Heart right ventricle (tissue), 16 donors: ENCODE measurements at regions not wholly inside any gene's neighbourhood (a gene's known extent, or its start where the extent isn't known, plus 50 kb on each side); places are given as distances from the start of the nearest gene placed in this dataset.

ENCODE experiments used
- ATAC-seq, 8 donors: fragments of 200-7000 bp; cut with Tn5 transposase; one replicate each; pipeline ENCODE4 v1.9.1; 2020; ENCODE audit warnings: mild to moderate bottlenecking in 8 of 8, moderate library complexity in 8 of 8, moderate number of reproducible peaks in 1 of 8
- DNase-seq, 2 donors: peaks; one replicate each; pipeline ENCODE4 v3.0.0-alpha.2; 2020
- H3K27ac ChIP-seq, 10 donors: fragments of 200-600 bp; sonication (generic) in 2 of 10; one replicate each; pipeline versions ENCODE4 v1.5.0 to v1.8.0; 2020 to 2022; ENCODE audit warnings: mild to moderate bottlenecking in 3 of 10
- H3K27me3 ChIP-seq, 7 donors: fragments of 200-600 bp; one replicate each; pipeline ENCODE4 v1.8.0; 2021 to 2022; ENCODE audit warnings: mild to moderate bottlenecking in 2 of 7
- H3K36me3 ChIP-seq, 9 donors: fragments of 200-600 bp; sonication (generic) in 1 of 9; one replicate each; pipeline versions ENCODE4 v1.5.0 to v1.8.0; 2020 to 2022; ENCODE audit warnings: mild to moderate bottlenecking in 2 of 9
- H3K4me1 ChIP-seq, 9 donors: fragments of 200-600 bp; sonication (generic) in 1 of 9; one replicate each; pipeline versions ENCODE4 v1.5.0 to v1.8.0; 2020 to 2022; ENCODE audit warnings: mild to moderate bottlenecking in 4 of 9
- H3K4me3 ChIP-seq, 10 donors: fragments of 200-600 bp; sonication (generic) in 2 of 10; one replicate each; pipeline versions ENCODE4 v1.5.0 to v1.8.0; 2020 to 2022; ENCODE audit warnings: mild to moderate bottlenecking in 7 of 10, moderate library complexity in 2 of 10
- H3K9me3 ChIP-seq, 11 donors: fragments of 200-600 bp in 10 of 11; sonication (generic) in 2 of 11; one replicate each; pipeline versions ENCODE4 v1.5.0 to v1.8.0; 2013 to 2022; ENCODE audit warnings: mild to moderate bottlenecking in 2 of 11, control low read depth in 1 of 11, moderate library complexity in 1 of 11
- WGBS, 2 donors: extraction: QIAGEN DNeasy Blood & Tissue Kit; methylation state at CpG; one replicate each; pipeline ENCODE4 v1.1.7; 2013; ENCODE audit warnings: inconsistent platforms in 1 of 2; 5-methylcytosine and 5-hydroxymethylcytosine counted together
- intact Hi-C, 10 donors: fragments of 100-400 bp; cut with DNase I; formaldehyde crosslinking; loops; one replicate each; pipeline versions ENCODE4 v1.11.1 to v1.14.2; 2022
- TF ChIP-seq, protein P1 (sequence below), 9 donors: fragments of 200-600 bp; sonication (generic) in 2 of 9; IDR thresholded peaks; one replicate each; pipeline versions ENCODE4 v1.5.0 to v1.8.0; 2021 to 2022; ENCODE audit warnings: antibody characterized with exemption in 9 of 9, mild to moderate bottlenecking in 5 of 9, moderate library complexity in 1 of 9
- donor health status: Arrhythmogenic right ventricular cardiomyopathy.
- donor health status: ischemic (EF 13 %, LVEDD 7.1; RV severe dilation, severe dysfunction).
- donor health status: healthy with polysubstance abuse.
- donor health status: DM: no; HTN: yes; CAD: no.
- donor health status: DM: no; HTN: no; CAD: no.
- donor health status: ischemic (EF 25% LVEDD 6.9; RV normal size, moderate dysfunction).
- donor health status: ischemic (EF 25% LVEDD 5.7; RV mildly dilated, moderate dysfunction).
- donor health status: healthy.
- donor health status: DM: yes; HTN: yes; CAD: no.
- donor health status: Ischemic cardiomyopathy.
- donor health status: ischemic (EF 35%, LVEDD 5.7; RV mildly dilated, moderate dysfunction).
- donor health status: nonischemic (EF 11% LVEDD 7.7; RV severe dilation, severe dysfunction).
- donor health status: DM: yes; HTN: yes; CAD: no.
- donor health status: PGD.
- donor health status: ischemic (EF 29% LVEDD 5.4; RV normal size, mild dysfunction).
- donor health status: nonischemic (EF 23%, LVEDD 6.1; RV moderate dilation, normal function).

DNA sequence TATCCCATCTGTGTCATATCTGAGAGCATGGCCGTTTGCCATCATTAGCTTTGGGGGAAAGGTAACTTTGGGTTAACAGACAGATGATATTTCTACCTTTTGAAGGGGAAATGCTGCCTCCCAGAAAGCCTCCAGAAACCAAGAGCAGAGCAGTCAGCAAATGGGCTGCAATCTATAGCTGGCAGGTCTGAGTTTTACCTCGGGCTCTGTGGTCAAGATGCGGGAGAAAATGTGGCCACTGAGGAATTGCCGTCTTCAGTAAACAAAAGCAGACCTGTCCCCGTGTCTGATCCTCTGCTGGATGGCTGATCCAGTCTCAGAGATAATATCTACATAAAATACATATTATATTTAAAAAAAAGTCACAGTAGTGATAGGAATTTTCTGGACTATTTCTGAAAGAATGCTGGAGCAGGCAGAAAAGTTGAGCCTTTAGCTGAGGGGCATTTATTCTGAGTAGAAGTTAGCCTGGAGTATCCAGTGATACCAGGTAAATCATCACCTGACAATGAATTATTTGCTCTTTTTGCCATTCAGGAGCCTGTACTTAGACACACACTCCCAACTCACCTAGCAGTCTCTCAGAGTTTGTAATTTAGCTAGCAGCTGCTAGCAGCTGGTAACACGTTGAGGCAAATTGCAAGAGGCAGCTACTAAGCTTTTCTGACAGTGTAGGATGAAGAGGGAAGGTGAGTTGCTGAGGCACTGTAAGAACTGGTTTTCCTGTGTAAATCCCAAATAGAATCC is 285.3 kb upstream of the RARB start:
- intact Hi-C loops = no loop called here
- no peaks in the 10 kb centered on the region for H3K36me3 ChIP-seq
- TF ChIP-seq, protein P1, sequence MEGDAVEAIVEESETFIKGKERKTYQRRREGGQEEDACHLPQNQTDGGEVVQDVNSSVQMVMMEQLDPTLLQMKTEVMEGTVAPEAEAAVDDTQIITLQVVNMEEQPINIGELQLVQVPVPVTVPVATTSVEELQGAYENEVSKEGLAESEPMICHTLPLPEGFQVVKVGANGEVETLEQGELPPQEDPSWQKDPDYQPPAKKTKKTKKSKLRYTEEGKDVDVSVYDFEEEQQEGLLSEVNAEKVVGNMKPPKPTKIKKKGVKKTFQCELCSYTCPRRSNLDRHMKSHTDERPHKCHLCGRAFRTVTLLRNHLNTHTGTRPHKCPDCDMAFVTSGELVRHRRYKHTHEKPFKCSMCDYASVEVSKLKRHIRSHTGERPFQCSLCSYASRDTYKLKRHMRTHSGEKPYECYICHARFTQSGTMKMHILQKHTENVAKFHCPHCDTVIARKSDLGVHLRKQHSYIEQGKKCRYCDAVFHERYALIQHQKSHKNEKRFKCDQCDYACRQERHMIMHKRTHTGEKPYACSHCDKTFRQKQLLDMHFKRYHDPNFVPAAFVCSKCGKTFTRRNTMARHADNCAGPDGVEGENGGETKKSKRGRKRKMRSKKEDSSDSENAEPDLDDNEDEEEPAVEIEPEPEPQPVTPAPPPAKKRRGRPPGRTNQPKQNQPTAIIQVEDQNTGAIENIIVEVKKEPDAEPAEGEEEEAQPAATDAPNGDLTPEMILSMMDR (IDR thresholded peaks at IDR 0.05) = no peak
- no peak overlapping the region for H3K27ac ChIP-seq
- H3K27me3 ChIP-seq = no peaks in the 10 kb centered on the region
- ATAC-seq (no peak), DNase-seq (no peak)
- no peaks in the 10 kb centered on the region for H3K4me1 ChIP-seq
- no peak overlapping the region for H3K4me3 ChIP-seq
- H3K9me3 ChIP-seq = peaks cover 0 to 13% (median 7%) of the 10 kb centered on the region in 11 donors
- WGBS, 2 donors = 68 to 72% methylated on average over 6 of the region's 6 CpGs

- Histone ChIP-seq H3K4me3 (no peak overlapping the region), H3K27me3 (no peaks in the 10 kb centered on the region), H3K9me3 (peaks cover 0 to 13% (median 7%) of the 10 kb centered on the region in 11 donors), H3K4me1 (no peaks in the 10 kb centered on the region), H3K27ac (no peak overlapping the region), H3K36me3 (no peaks in the 10 kb centered on the region)
- ATAC-seq (no peak), DNase-seq (no peak)
- intact Hi-C loops = no loop called here
- 80 to 84% methylated on average over 5 of the region's 5 CpGs for WGBS, 2 donors
- TF ChIP-seq, protein P1 (IDR thresholded peaks at IDR 0.05) = no peak
Measured at GRCh38 chr3:25143356-25144025, 284.6 kb upstream of the RARB start.

DNA sequence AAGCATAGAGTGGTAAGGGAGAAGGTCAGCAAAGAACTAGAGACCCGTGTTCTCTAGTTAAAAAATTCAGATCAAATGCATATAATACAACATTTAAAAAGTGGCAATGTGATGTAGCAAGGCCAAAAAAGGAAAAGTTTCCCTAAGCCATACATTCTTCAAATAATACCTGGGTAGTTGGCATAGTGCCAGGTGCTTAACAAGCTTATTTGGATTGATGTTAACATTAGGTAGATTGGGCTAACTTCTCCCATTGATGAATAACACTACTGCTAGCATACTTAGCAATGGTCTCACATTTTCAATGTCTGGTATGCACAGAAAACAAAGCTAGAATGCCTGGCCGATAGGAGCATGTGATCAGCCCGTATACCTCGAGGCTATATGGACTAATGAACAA is 283.6 kb upstream of the RARB start:
- DNase-seq (no peak), ATAC-seq (no peak)
- TF ChIP-seq, protein P1 (IDR thresholded peaks at IDR 0.05) = no peak
- Histone ChIP-seq H3K36me3 (no peaks in the 10 kb centered on the region), H3K27ac (no peak overlapping the region), H3K9me3 (peaks cover 0 to 9% (median 4%) of the 10 kb centered on the region in 11 donors), H3K27me3 (no peaks in the 10 kb centered on the region), H3K4me3 (no peak overlapping the region), H3K4me1 (no peaks in the 10 kb centered on the region)
- intact Hi-C loops = no loop called here
- WGBS, 2 donors = 93 to 96% methylated on average over 4 of the region's 4 CpGs

- no peaks in the 10 kb centered on the region for H3K36me3 ChIP-seq
- peaks cover 0 to 2% (median 0%) of the 10 kb centered on the region in 11 donors for H3K9me3 ChIP-seq
- TF ChIP-seq, protein P1 (IDR thresholded peaks at IDR 0.05) = no peak
- no peaks in the 10 kb centered on the region for H3K27me3 ChIP-seq
- DNase-seq (no peak), ATAC-seq (no peak)
- H3K4me1 ChIP-seq = no peaks in the 10 kb centered on the region
- 74 to 94% methylated on average over 1 of the region's 1 CpG for WGBS, 2 donors
- intact Hi-C loops = no loop called here
- no peak overlapping the region for H3K27ac ChIP-seq
- no peak overlapping the region for H3K4me3 ChIP-seq
Measured at GRCh38 chr3:25145176-25145575, 282.9 kb upstream of the RARB start.
